ENCODE measurements at regions not wholly inside any gene's neighbourhood (a gene's known extent, or its start where the extent isn't known, plus 50 kb on each side); places are given as distances from the start of the nearest gene placed in this dataset.

GRCh38 chr10:80755893-80756292 is 218.2 kb downstream of the SH2D4B start:
- no peak for TF ChIP-seq FOXM1 (IDR thresholded peaks at IDR 0.05; ENCODE audit: borderline replicate concordance, low read depth)
- TF ChIP-seq EGR1 (IDR thresholded peaks at IDR 0.05), result no peak
- TF ChIP-seq YY1 (IDR thresholded peaks at IDR 0.05; ENCODE audit: low read depth), result no peak
- TF ChIP-seq RAD21 (IDR thresholded peaks at IDR 0.05; ENCODE audit: low read depth), result no peak
- no peak for TF ChIP-seq TCF12 (IDR thresholded peaks at IDR 0.05; ENCODE audit: low read depth)
- TF ChIP-seq CEBPB (IDR thresholded peaks at IDR 0.05), result no peak
- TF ChIP-seq TEAD4 (IDR thresholded peaks at IDR 0.05), result no peak
- no peak for TF ChIP-seq NFIC (IDR thresholded peaks at IDR 0.05)
- no peak for TF ChIP-seq CREB1 (IDR thresholded peaks at IDR 0.05; ENCODE audit: low read depth)
- TF ChIP-seq MAX (IDR thresholded peaks at IDR 0.05), result no peak
- TF ChIP-seq EP300 (IDR thresholded peaks at IDR 0.05; ENCODE audit: borderline replicate concordance), result no peak
- no peak for TF ChIP-seq USF1 (IDR thresholded peaks at IDR 0.05)
- TF ChIP-seq REST (IDR thresholded peaks at IDR 0.05; ENCODE audit: low read depth), result no peak
- no peak for TF ChIP-seq ZBTB7A (IDR thresholded peaks at IDR 0.05; ENCODE audit: low read depth)

GRCh38 chr10:80759693-80760092 is 222.0 kb downstream of the SH2D4B start:
- no peak for TF ChIP-seq ZBTB7A (IDR thresholded peaks at IDR 0.05; ENCODE audit: low read depth)
- no peak for TF ChIP-seq REST (IDR thresholded peaks at IDR 0.05; ENCODE audit: low read depth)
- no peak for TF ChIP-seq TEAD4 (IDR thresholded peaks at IDR 0.05)
- TF ChIP-seq NFIC (IDR thresholded peaks at IDR 0.05), result no peak
- TF ChIP-seq RAD21 (IDR thresholded peaks at IDR 0.05; ENCODE audit: low read depth), result no peak
- TF ChIP-seq CEBPB (IDR thresholded peaks at IDR 0.05), result no peak
- no peak for TF ChIP-seq YY1 (IDR thresholded peaks at IDR 0.05; ENCODE audit: low read depth)
- no peak for TF ChIP-seq EGR1 (IDR thresholded peaks at IDR 0.05)
- no peak for TF ChIP-seq FOXM1 (IDR thresholded peaks at IDR 0.05; ENCODE audit: borderline replicate concordance, low read depth)
- TF ChIP-seq MAX (IDR thresholded peaks at IDR 0.05), result no peak
- no peak for TF ChIP-seq USF1 (IDR thresholded peaks at IDR 0.05)
- no peak for TF ChIP-seq TCF12 (IDR thresholded peaks at IDR 0.05; ENCODE audit: low read depth)
- TF ChIP-seq TAF1 (IDR thresholded peaks at IDR 0.05; ENCODE audit: low read depth), result no peak
- no peak for TF ChIP-seq EP300 (IDR thresholded peaks at IDR 0.05; ENCODE audit: borderline replicate concordance)
- no peak for TF ChIP-seq CREB1 (IDR thresholded peaks at IDR 0.05; ENCODE audit: low read depth)

- no peak for TF ChIP-seq EP300 (IDR thresholded peaks at IDR 0.05; ENCODE audit: borderline replicate concordance)
- no peak for TF ChIP-seq TEAD4 (IDR thresholded peaks at IDR 0.05)
- no peak for TF ChIP-seq RAD21 (IDR thresholded peaks at IDR 0.05; ENCODE audit: low read depth)
- no peak for TF ChIP-seq NFIC (IDR thresholded peaks at IDR 0.05)
- no peak for TF ChIP-seq YY1 (IDR thresholded peaks at IDR 0.05; ENCODE audit: low read depth)
- TF ChIP-seq FOXM1 (IDR thresholded peaks at IDR 0.05; ENCODE audit: borderline replicate concordance, low read depth), result no peak
- no peak for TF ChIP-seq TCF12 (IDR thresholded peaks at IDR 0.05; ENCODE audit: low read depth)
- TF ChIP-seq CEBPB (IDR thresholded peaks at IDR 0.05), result no peak
- TF ChIP-seq REST (IDR thresholded peaks at IDR 0.05; ENCODE audit: low read depth), result no peak
- TF ChIP-seq CREB1 (IDR thresholded peaks at IDR 0.05; ENCODE audit: low read depth), result no peak
- no peak for TF ChIP-seq EGR1 (IDR thresholded peaks at IDR 0.05)
- no peak for TF ChIP-seq ZBTB7A (IDR thresholded peaks at IDR 0.05; ENCODE audit: low read depth)
- no peak for TF ChIP-seq TAF1 (IDR thresholded peaks at IDR 0.05; ENCODE audit: low read depth)
- no peak for TF ChIP-seq USF1 (IDR thresholded peaks at IDR 0.05)
- no peak for TF ChIP-seq MAX (IDR thresholded peaks at IDR 0.05)
These were observed 223.2 kb downstream of the SH2D4B start for GRCh38 chr10:80760914-80761371.

All from Ishikawa (cell line).